ENCODE measurements at regions not wholly inside any gene's neighbourhood (a gene's known extent, or its start where the extent isn't known, plus 50 kb on each side); places are given as distances from the start of the nearest gene placed in this dataset.

GRCh38 chr3:116848248-116848829 is 138.8 kb downstream of the TUSC7 start:
- H3K27me3 ChIP-seq: no peaks in the 10 kb centered on the region
- no peaks in the 10 kb centered on the region for H3K36me3 ChIP-seq
- H3K9me3 ChIP-seq: no peaks in the 10 kb centered on the region
- TF ChIP-seq EP300 (IDR thresholded peaks at IDR 0.05): no peak
- TF ChIP-seq POLR2AphosphoS5 (IDR thresholded peaks at IDR 0.05): no peak
- TF ChIP-seq POLR2A (IDR thresholded peaks at IDR 0.05): no peak
- TF ChIP-seq, protein P1, sequence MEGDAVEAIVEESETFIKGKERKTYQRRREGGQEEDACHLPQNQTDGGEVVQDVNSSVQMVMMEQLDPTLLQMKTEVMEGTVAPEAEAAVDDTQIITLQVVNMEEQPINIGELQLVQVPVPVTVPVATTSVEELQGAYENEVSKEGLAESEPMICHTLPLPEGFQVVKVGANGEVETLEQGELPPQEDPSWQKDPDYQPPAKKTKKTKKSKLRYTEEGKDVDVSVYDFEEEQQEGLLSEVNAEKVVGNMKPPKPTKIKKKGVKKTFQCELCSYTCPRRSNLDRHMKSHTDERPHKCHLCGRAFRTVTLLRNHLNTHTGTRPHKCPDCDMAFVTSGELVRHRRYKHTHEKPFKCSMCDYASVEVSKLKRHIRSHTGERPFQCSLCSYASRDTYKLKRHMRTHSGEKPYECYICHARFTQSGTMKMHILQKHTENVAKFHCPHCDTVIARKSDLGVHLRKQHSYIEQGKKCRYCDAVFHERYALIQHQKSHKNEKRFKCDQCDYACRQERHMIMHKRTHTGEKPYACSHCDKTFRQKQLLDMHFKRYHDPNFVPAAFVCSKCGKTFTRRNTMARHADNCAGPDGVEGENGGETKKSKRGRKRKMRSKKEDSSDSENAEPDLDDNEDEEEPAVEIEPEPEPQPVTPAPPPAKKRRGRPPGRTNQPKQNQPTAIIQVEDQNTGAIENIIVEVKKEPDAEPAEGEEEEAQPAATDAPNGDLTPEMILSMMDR (IDR thresholded peaks at IDR 0.05): no peak
- WGBS, 2 donors (ENCODE audit: low coverage in 1 of 2): 72 to 84% methylated on average over 3 of the region's 3 CpGs
- H3K27ac ChIP-seq: no peak overlapping the region
- no peak for ATAC-seq
- H3K4me3 ChIP-seq: no peak overlapping the region
- H3K4me1 ChIP-seq: no peaks in the 10 kb centered on the region

- no peak for TF ChIP-seq POLR2A (IDR thresholded peaks at IDR 0.05)
- TF ChIP-seq, protein P1 (IDR thresholded peaks at IDR 0.05): no peak
- TF ChIP-seq EP300 (IDR thresholded peaks at IDR 0.05): no peak
- no peak for TF ChIP-seq POLR2AphosphoS5 (IDR thresholded peaks at IDR 0.05)
- H3K4me3 ChIP-seq: no peak overlapping the region
- no peak for ATAC-seq
- H3K36me3 ChIP-seq: no peaks in the 10 kb centered on the region
- no peak overlapping the region for H3K27ac ChIP-seq
- no peaks in the 10 kb centered on the region for H3K27me3 ChIP-seq
- 61 to 74% methylated on average over 3 of the region's 3 CpGs for WGBS, 2 donors (ENCODE audit: low coverage in 1 of 2)
- no peaks in the 10 kb centered on the region for H3K4me1 ChIP-seq
- H3K9me3 ChIP-seq: no peaks in the 10 kb centered on the region
Measured at GRCh38 chr3:116849261-116849688, 139.7 kb downstream of the TUSC7 start.

- H3K27ac ChIP-seq: no peak overlapping the region
- H3K9me3 ChIP-seq: no peaks in the 10 kb centered on the region
- WGBS, 2 donors (ENCODE audit: low coverage in 1 of 2): 77 to 94% methylated on average over 3 to 4 of the region's 5 CpGs
- ATAC-seq: no peak
- TF ChIP-seq EP300 (IDR thresholded peaks at IDR 0.05) (no peak), POLR2AphosphoS5 (IDR thresholded peaks at IDR 0.05) (no peak), POLR2A (IDR thresholded peaks at IDR 0.05) (no peak)
- TF ChIP-seq, protein P1 (IDR thresholded peaks at IDR 0.05): no peak
- no peaks in the 10 kb centered on the region for H3K4me1 ChIP-seq
- no peaks in the 10 kb centered on the region for H3K27me3 ChIP-seq
- H3K4me3 ChIP-seq: no peak overlapping the region
- H3K36me3 ChIP-seq: no peaks in the 10 kb centered on the region
Measured at GRCh38 chr3:116852803-116853202, 143.2 kb downstream of the TUSC7 start.

- Histone ChIP-seq H3K4me3 (no peak overlapping the region), H3K27me3 (no peaks in the 10 kb centered on the region), H3K36me3 (no peaks in the 10 kb centered on the region), H3K27ac (no peak overlapping the region), H3K9me3 (no peaks in the 10 kb centered on the region), H3K4me1 (peaks cover 0 to 9% (median 0%) of the 10 kb centered on the region in 3 donors)
- no peak for TF ChIP-seq POLR2A (IDR thresholded peaks at IDR 0.05)
- TF ChIP-seq EP300 (IDR thresholded peaks at IDR 0.05): no peak
- TF ChIP-seq, protein P1 (IDR thresholded peaks at IDR 0.05): no peak
- no peak for TF ChIP-seq POLR2AphosphoS5 (IDR thresholded peaks at IDR 0.05)
- 43 to 51% methylated on average over 3 of the region's 3 CpGs for WGBS, 2 donors (ENCODE audit: low coverage in 1 of 2)
- ATAC-seq: no peak
Measured at GRCh38 chr3:116863270-116863770, 153.7 kb downstream of the TUSC7 start.
